OCI-LY7 (cell line): ENCODE measurements at regions not wholly inside any gene's neighbourhood (a gene's known extent, or its start where the extent isn't known, plus 50 kb on each side); places are given as distances from the start of the nearest gene placed in this dataset.

Source experiments
- BruUV-seq: library from RNA; stranded (reverse); fragments of 400-500 nt; replicated peaks from 2 replicates; lab custom pipeline; 2021; lab: Mats Ljungman, UMichigan
- CTCF ChIA-PET: fragments of 300-600 bp; sonication (Branson Sonifier 250); formaldehyde crosslinking; loops from one replicate; lab custom pipeline; 2022; ENCODE audit warnings: antibody characterized with exemption; ENCODE audit not compliant: unreplicated experiment; lab: Charles Lee
- POLR2A ChIA-PET: fragments of 300-600 bp; sonication (Branson Sonifier 250); formaldehyde crosslinking; loops from one replicate; lab custom pipeline; 2022; ENCODE audit warnings: antibody characterized with exemption; lab: Charles Lee
- DNase-seq: peaks from one replicate; pipeline ENCODE4 v3.0.0-alpha.2; 2015; ENCODE audit warnings: low spot score
- H2AFZ ChIP-seq: fragments of 200-600 bp; sonication (generic), shearing (Covaris generic); 2 replicates; pipeline ENCODE4 v1.6.1; 2014; ENCODE audit warnings: mild to moderate bottlenecking, antibody characterized with exemption, low read length, moderate library complexity
- H3K27ac ChIP-seq: fragments of 200-600 bp; sonication (generic); 2 replicates; pipeline ENCODE4 v1.5.1; 2014; ENCODE audit warnings: mixed run types, low read depth, mild to moderate bottlenecking, moderate library complexity, low read length, inconsistent platforms; ENCODE audit not compliant: poor library complexity, severe bottlenecking
- H3K36me3 ChIP-seq: fragments of 200-600 bp; sonication (generic); 2 replicates; pipeline ENCODE4 v1.6.1; 2014; ENCODE audit warnings: mild to moderate bottlenecking, antibody characterized with exemption, low read length, moderate library complexity, mixed read lengths; ENCODE audit not compliant: insufficient read depth
- H3K4me1 ChIP-seq: fragments of 200-600 bp; sonication (generic); 2 replicates; pipeline ENCODE4 v1.5.1; 2014; ENCODE audit warnings: mild to moderate bottlenecking, low read length; ENCODE audit not compliant: insufficient read depth, poor library complexity, severe bottlenecking
- H3K4me2 ChIP-seq: fragments of 200-600 bp; sonication (generic); 2 replicates; pipeline ENCODE4 v1.6.1; 2014; ENCODE audit warnings: mild to moderate bottlenecking, low read length
- H3K4me3 ChIP-seq: fragments of 200-600 bp; sonication (generic); 2 replicates; pipeline ENCODE4 v1.5.1; 2014; ENCODE audit warnings: mild to moderate bottlenecking, low read depth, low read length; ENCODE audit not compliant: poor library complexity, severe bottlenecking
- H3K79me2 ChIP-seq: fragments of 200-600 bp; sonication (generic); 2 replicates; pipeline ENCODE4 v1.6.1; 2016; ENCODE audit warnings: low read depth, mild to moderate bottlenecking, low read length, moderate library complexity, mixed read lengths; ENCODE audit not compliant: insufficient read depth
- H3K9me2 ChIP-seq: fragments of 200-600 bp; sonication (generic); 2 replicates; pipeline ENCODE4 v1.6.1; 2016; ENCODE audit warnings: mild to moderate bottlenecking, low read length, mixed read lengths; ENCODE audit not compliant: insufficient read depth
- H3K9me3 ChIP-seq: fragments of 200-600 bp; sonication (generic); 2 replicates; pipeline ENCODE4 v1.6.1; 2014; ENCODE audit warnings: mild to moderate bottlenecking, mixed run types, low read length, mixed read lengths
- H4K20me1 ChIP-seq: fragments of 200-600 bp; sonication (generic); 2 replicates; pipeline ENCODE4 v1.6.1; 2014; ENCODE audit warnings: mild to moderate bottlenecking, antibody characterized with exemption, low read length, moderate library complexity, mixed read lengths; ENCODE audit not compliant: insufficient read depth
- CTCF ChIP-seq: fragments of 200-600 bp; sonication (generic); conservative IDR thresholded peaks from 2 replicates; pipeline ENCODE4 v1.5.1; 2014; ENCODE audit warnings: mild to moderate bottlenecking, antibody characterized with exemption, low read length, moderate library complexity, mixed read lengths
- EZH2phosphoT487 ChIP-seq: fragments of 200-600 bp; sonication (generic); IDR thresholded peaks from 2 replicates; pipeline ENCODE4 v1.6.1; 2018; ENCODE audit warnings: low read depth, borderline replicate concordance, mild to moderate bottlenecking, mixed run types, antibody characterized with exemption, low read length, moderate library complexity, mixed read lengths
- intact Hi-C: fragments of 100-400 bp; cut with micrococcal nuclease; formaldehyde crosslinking; loops from one replicate; pipeline ENCODE4 v1.10.0; 2022; ENCODE audit not compliant: unreplicated experiment

GRCh38 chr14:65828396-65828795 lies 415.9 kb downstream of the FUT8 start:
- ChIA-PET POLR2A (interaction anchor here (0.8 kb wide), 1 partner anchor 465 kb away, joined by 3 read pairs; no protein-coding TSS in a partner anchor), CTCF (no interaction called here)
- DNase-seq: no peak
- no peak overlapping the region for H3K4me2 ChIP-seq
- TF ChIP-seq EZH2phosphoT487 (no peak), CTCF (no peak)
- BruUV-seq: no TSS peak
- H2AFZ ChIP-seq: no peak overlapping the region
- no peaks in the 10 kb centered on the region for H3K79me2 ChIP-seq
- H3K27ac ChIP-seq: no peak overlapping the region
- no peaks in the 10 kb centered on the region for H3K9me3 ChIP-seq
- no peak overlapping the region for H3K4me3 ChIP-seq
- intact Hi-C loops: loop anchor here (10.0 kb wide), 2 partner anchors 574 to 844 kb away; partner anchors contain the start of gene FNTB
- H3K4me1 ChIP-seq: no peaks in the 10 kb centered on the region
- no peaks in the 10 kb centered on the region for H4K20me1 ChIP-seq
- no peaks in the 10 kb centered on the region for H3K9me2 ChIP-seq
- no peaks in the 10 kb centered on the region for H3K36me3 ChIP-seq

GRCh38 chr14:65832431-65833266 lies 420.1 kb downstream of the FUT8 start:
- no TSS peak for BruUV-seq
- TF ChIP-seq CTCF (peak; percentile 75), EZH2phosphoT487 (no peak)
- Histone ChIP-seq H3K4me1 (no peaks in the 10 kb centered on the region), H2AFZ (no peak overlapping the region), H3K9me3 (no peaks in the 10 kb centered on the region), H3K79me2 (no peaks in the 10 kb centered on the region), H3K9me2 (no peaks in the 10 kb centered on the region), H4K20me1 (no peaks in the 10 kb centered on the region), H3K36me3 (no peaks in the 10 kb centered on the region), H3K4me3 (no peak overlapping the region), H3K27ac (no peak overlapping the region), H3K4me2 (no peak overlapping the region)
- CTCF ChIA-PET: interaction anchor here (0.6 kb wide), 1 partner anchor 561 kb away, joined by 3 read pairs; no protein-coding TSS in a partner anchor
- peak; percentile 16 for DNase-seq
- POLR2A ChIA-PET: no interaction called here
- intact Hi-C loops: no loop called here
